ENCODE measurements at regions not wholly inside any gene's neighbourhood (a gene's known extent, or its start where the extent isn't known, plus 50 kb on each side); places are given as distances from the start of the nearest gene placed in this dataset.

DNA sequence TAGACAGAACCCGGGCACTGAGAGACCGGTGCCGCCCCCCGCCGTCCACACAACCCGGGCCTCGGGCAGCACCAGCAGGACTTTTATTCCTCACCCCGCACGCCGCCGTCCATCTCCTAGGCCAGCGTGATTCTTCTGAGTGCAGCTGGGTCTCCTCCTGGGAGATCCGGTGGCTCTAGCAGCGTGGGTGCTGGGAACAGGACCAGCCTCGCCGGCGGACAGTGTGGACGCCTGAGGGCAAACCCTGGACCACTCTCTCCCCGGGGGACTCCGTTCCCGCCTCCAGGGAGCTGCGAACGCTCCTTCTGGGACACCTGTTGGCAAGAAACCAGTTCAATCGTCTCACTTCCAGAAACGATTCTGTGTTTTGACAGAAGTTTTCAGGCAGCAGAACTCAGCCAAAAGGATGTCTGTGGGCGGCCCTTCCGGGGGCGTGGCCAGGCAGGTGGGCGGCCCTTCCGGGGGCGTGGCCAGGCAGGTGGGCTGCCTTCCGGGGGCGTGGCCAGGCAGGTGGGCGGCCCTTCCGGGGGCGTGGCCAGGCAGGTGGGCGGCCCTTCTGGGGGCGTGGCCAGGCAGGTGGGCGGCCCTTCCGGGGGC lies 130.7 kb downstream of the DLL1 start:
- no peak for TF ChIP-seq POLR2A (IDR thresholded peaks at IDR 0.05)
- TF ChIP-seq, protein P1, sequence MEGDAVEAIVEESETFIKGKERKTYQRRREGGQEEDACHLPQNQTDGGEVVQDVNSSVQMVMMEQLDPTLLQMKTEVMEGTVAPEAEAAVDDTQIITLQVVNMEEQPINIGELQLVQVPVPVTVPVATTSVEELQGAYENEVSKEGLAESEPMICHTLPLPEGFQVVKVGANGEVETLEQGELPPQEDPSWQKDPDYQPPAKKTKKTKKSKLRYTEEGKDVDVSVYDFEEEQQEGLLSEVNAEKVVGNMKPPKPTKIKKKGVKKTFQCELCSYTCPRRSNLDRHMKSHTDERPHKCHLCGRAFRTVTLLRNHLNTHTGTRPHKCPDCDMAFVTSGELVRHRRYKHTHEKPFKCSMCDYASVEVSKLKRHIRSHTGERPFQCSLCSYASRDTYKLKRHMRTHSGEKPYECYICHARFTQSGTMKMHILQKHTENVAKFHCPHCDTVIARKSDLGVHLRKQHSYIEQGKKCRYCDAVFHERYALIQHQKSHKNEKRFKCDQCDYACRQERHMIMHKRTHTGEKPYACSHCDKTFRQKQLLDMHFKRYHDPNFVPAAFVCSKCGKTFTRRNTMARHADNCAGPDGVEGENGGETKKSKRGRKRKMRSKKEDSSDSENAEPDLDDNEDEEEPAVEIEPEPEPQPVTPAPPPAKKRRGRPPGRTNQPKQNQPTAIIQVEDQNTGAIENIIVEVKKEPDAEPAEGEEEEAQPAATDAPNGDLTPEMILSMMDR (IDR thresholded peaks at IDR 0.05) = no peak

Measured in testis (tissue), 2 donors.